Liver (tissue), 8 donors: ENCODE measurements at regions not wholly inside any gene's neighbourhood (a gene's known extent, or its start where the extent isn't known, plus 50 kb on each side); places are given as distances from the start of the nearest gene placed in this dataset.

Experiments
- DNase-seq: peaks from one replicate; pipeline ENCODE4 v3.0.0-alpha.2; 2017; ENCODE audit warnings: low spot score
- H3K27ac ChIP-seq, 2 donors: one replicate each; pipeline ENCODE4 v1.7.0; 2013; ENCODE audit warnings: inconsistent platforms in 2 of 2, low read length in 2 of 2, control low read depth in 1 of 2, low read depth in 1 of 2, mild to moderate bottlenecking in 1 of 2
- H3K27me3 ChIP-seq, 4 donors: one replicate each; pipeline versions ENCODE4 v1.6.1 to v1.7.0; 2013; ENCODE audit warnings: low read length in 3 of 4, inconsistent platforms in 1 of 4, mild to moderate bottlenecking in 1 of 4, moderate library complexity in 1 of 4; ENCODE audit not compliant: control insufficient read depth in 4 of 4, insufficient read depth in 4 of 4
- H3K36me3 ChIP-seq, 4 donors: one replicate each; pipeline versions ENCODE4 v1.6.1 to v1.7.0; 2013; ENCODE audit warnings: low read length in 3 of 4, mild to moderate bottlenecking in 3 of 4, low read depth in 1 of 4, moderate library complexity in 1 of 4; ENCODE audit not compliant: control insufficient read depth in 4 of 4, insufficient read depth in 3 of 4
- H3K4me1 ChIP-seq, 4 donors: one replicate each; pipeline versions ENCODE4 v1.6.1 to v1.7.0; 2013; ENCODE audit warnings: low read length in 3 of 4, mild to moderate bottlenecking in 3 of 4, moderate library complexity in 1 of 4; ENCODE audit not compliant: control insufficient read depth in 4 of 4, insufficient read depth in 4 of 4
- H3K4me3 ChIP-seq, 3 donors: one replicate each; pipeline versions ENCODE4 v1.6.1 to v1.7.0; 2013; ENCODE audit warnings: low read length in 3 of 3, control low read depth in 1 of 3, low read depth in 1 of 3, mild to moderate bottlenecking in 1 of 3
- H3K9ac ChIP-seq, 2 donors: one replicate each; pipeline ENCODE4 v1.7.0; 2013; ENCODE audit warnings: low read length in 2 of 2, mild to moderate bottlenecking in 2 of 2, moderate library complexity in 2 of 2, control low read depth in 1 of 2, low read depth in 1 of 2
- H3K9me3 ChIP-seq, 4 donors: one replicate each; pipeline versions ENCODE4 v1.6.1 to v1.7.0; 2013; ENCODE audit warnings: low read length in 3 of 4; ENCODE audit not compliant: control insufficient read depth in 4 of 4
- ATF3 ChIP-seq: IDR thresholded peaks from 2 replicates; pipeline ENCODE4 v1.6.1; 2016; ENCODE audit warnings: antibody characterized with exemption
- CTCF ChIP-seq: fragments of 150-350 bp; IDR thresholded peaks from 2 replicates; pipeline ENCODE4 v1.5.1; 2017; ENCODE audit warnings: improper control_type of control experiment, low read depth, low read length; ENCODE audit not compliant: missing input control
- EGR1 ChIP-seq, 2 donors: IDR thresholded peaks; 2 replicates each; pipeline ENCODE4 v1.6.1; 2016 to 2018; ENCODE audit warnings: antibody characterized with exemption in 2 of 2, low read depth in 2 of 2
- FOXA1 ChIP-seq: IDR thresholded peaks from 2 replicates; pipeline ENCODE4 v1.6.1; 2016; ENCODE audit warnings: antibody characterized with exemption
- HNF4A ChIP-seq, 2 donors: conservative IDR thresholded peaks; 2 replicates each; pipeline ENCODE4 v1.6.1; 2016; ENCODE audit warnings: antibody characterized with exemption in 2 of 2, mild to moderate bottlenecking in 2 of 2
- HNF4G ChIP-seq: IDR thresholded peaks from 2 replicates; pipeline ENCODE4 v1.6.1; 2016; ENCODE audit warnings: antibody characterized with exemption
- JUND ChIP-seq, 2 donors: IDR thresholded peaks; 2 replicates each; pipeline ENCODE4 v1.6.1; 2016; ENCODE audit warnings: antibody characterized with exemption in 2 of 2
- NR2F2 ChIP-seq: IDR thresholded peaks from 2 replicates; pipeline ENCODE4 v1.6.1; 2016; ENCODE audit warnings: antibody characterized with exemption
- REST ChIP-seq: IDR thresholded peaks from 2 replicates; pipeline ENCODE4 v1.6.1; 2016; ENCODE audit warnings: antibody characterized with exemption, mild to moderate bottlenecking
- SP1 ChIP-seq: IDR thresholded peaks from 2 replicates; pipeline ENCODE4 v1.6.1; 2018; ENCODE audit warnings: antibody characterized with exemption, mild to moderate bottlenecking
- TAF1 ChIP-seq: conservative IDR thresholded peaks from 2 replicates; pipeline ENCODE4 v1.6.1; 2016; ENCODE audit warnings: antibody characterized with exemption, mild to moderate bottlenecking
- YY1 ChIP-seq: IDR thresholded peaks from 2 replicates; pipeline ENCODE4 v1.6.1; 2016; ENCODE audit warnings: antibody characterized with exemption, mild to moderate bottlenecking
- WGBS: extraction: QIAGEN DNeasy Blood & Tissue Kit; methylation state at CpG from one replicate; pipeline ENCODE4 v1.1.7; 2013; 5-methylcytosine and 5-hydroxymethylcytosine counted together
- donor health status: healthy.
- donor health status: healthy.
- donor health status: healthy.
- donor health status: healthy.
- donor health status: healthy.

- no peak overlapping the region for H3K9ac ChIP-seq
- no peaks in the 10 kb centered on the region for H3K4me1 ChIP-seq
- no peaks in the 10 kb centered on the region for H3K36me3 ChIP-seq
- TF ChIP-seq ATF3 (no peak), CTCF (no peak), NR2F2 (no peak), REST (no peak), FOXA1 (no peak), EGR1 (IDR thresholded peaks at IDR 0.05; ENCODE audit: low read depth in 2 of 2) (no peak), TAF1 (no peak)
- H3K4me3 ChIP-seq: no peak overlapping the region
- peaks cover 0 to 2% (median 0%) of the 10 kb centered on the region in 4 donors for H3K9me3 ChIP-seq
- no peak for DNase-seq
- 93% methylated on average over 5 of the region's 5 CpGs for WGBS
- no peak overlapping the region for H3K27ac ChIP-seq
- no peaks in the 10 kb centered on the region for H3K27me3 ChIP-seq
Observed at GRCh38 chr4:155573126-155573525, 93.5 kb upstream of the GUCY1A1 start.

GRCh38 chr4:155572106-155572703 is 94.4 kb upstream of the GUCY1A1 start:
- Histone ChIP-seq H3K9ac (no peak overlapping the region), H3K4me1 (no peaks in the 10 kb centered on the region), H3K27ac (no peak overlapping the region), H3K36me3 (no peaks in the 10 kb centered on the region), H3K27me3 (no peaks in the 10 kb centered on the region), H3K9me3 (peaks cover 0 to 2% (median 0%) of the 10 kb centered on the region in 4 donors), H3K4me3 (no peak overlapping the region)
- TF ChIP-seq FOXA1 (no peak), HNF4A (conservative IDR thresholded peaks at IDR 0.05) (no peak), HNF4G (no peak), EGR1 (IDR thresholded peaks at IDR 0.05; ENCODE audit: low read depth in 2 of 2) (no peak), TAF1 (no peak), REST (no peak), JUND (IDR thresholded peaks at IDR 0.05) (no peak), ATF3 (no peak), NR2F2 (no peak), YY1 (no peak), SP1 (no peak), CTCF (no peak)
- DNase-seq: no peak
- WGBS: 88% methylated on average over 10 of the region's 10 CpGs
